ENCODE measurements at regions not wholly inside any gene's neighbourhood (a gene's known extent, or its start where the extent isn't known, plus 50 kb on each side); places are given as distances from the start of the nearest gene placed in this dataset.

- no peak for DNase-seq (ENCODE audit: low read depth in 1 of 2, low spot score in 1 of 2)
Measured at GRCh38 chr14:98298481-98299244, 973.3 kb downstream of the BCL11B start.

GRCh38 chr14:98301681-98302080 is 970.3 kb downstream of the BCL11B start:
- no peak for DNase-seq (ENCODE audit: low read depth in 1 of 2, low spot score in 1 of 2)

GRCh38 chr14:98304574-98304973 is 967.4 kb downstream of the BCL11B start:
- DNase-seq (ENCODE audit: low read depth in 1 of 2, low spot score in 1 of 2), result no peak

GRCh38 chr14:98309591-98309990 is 962.4 kb downstream of the BCL11B start:
- DNase-seq (ENCODE audit: low read depth in 1 of 2, low spot score in 1 of 2), result no peak

- DNase-seq (ENCODE audit: low read depth in 1 of 2, low spot score in 1 of 2), result no peak
Measured at GRCh38 chr14:98312006-98312405, 960.0 kb downstream of the BCL11B start.

GRCh38 chr14:98321841-98322240 is 950.2 kb downstream of the BCL11B start:
- DNase-seq (ENCODE audit: low read depth in 1 of 2, low spot score in 1 of 2), result no peak

GRCh38 chr14:98323836-98324235 is 948.2 kb downstream of the BCL11B start:
- no peak for DNase-seq (ENCODE audit: low read depth in 1 of 2, low spot score in 1 of 2)

GRCh38 chr14:98325761-98326160 is 946.2 kb downstream of the BCL11B start:
- no peak for DNase-seq (ENCODE audit: low read depth in 1 of 2, low spot score in 1 of 2)

GRCh38 chr14:98328496-98328895 is 943.5 kb downstream of the BCL11B start:
- no peak for DNase-seq (ENCODE audit: low read depth in 1 of 2, low spot score in 1 of 2)

GRCh38 chr14:98334186-98334585 is 937.8 kb downstream of the BCL11B start:
- no peak for DNase-seq (ENCODE audit: low read depth in 1 of 2, low spot score in 1 of 2)

- no peak for DNase-seq (ENCODE audit: low read depth in 1 of 2, low spot score in 1 of 2)
Measured at GRCh38 chr14:98341211-98341610, 930.8 kb downstream of the BCL11B start.

- no peak for DNase-seq (ENCODE audit: low read depth in 1 of 2, low spot score in 1 of 2)
Measured at GRCh38 chr14:98345161-98345560, 926.8 kb downstream of the BCL11B start.

- no peak for DNase-seq (ENCODE audit: low read depth in 1 of 2, low spot score in 1 of 2)
Measured at GRCh38 chr14:98347686-98348085, 924.3 kb downstream of the BCL11B start.

- DNase-seq (ENCODE audit: low read depth in 1 of 2, low spot score in 1 of 2), result no peak
Measured at GRCh38 chr14:98348505-98348904, 923.5 kb downstream of the BCL11B start.

GRCh38 chr14:98350213-98350612 is 921.8 kb downstream of the BCL11B start:
- DNase-seq (ENCODE audit: low read depth in 1 of 2, low spot score in 1 of 2), result no peak

- DNase-seq (ENCODE audit: low read depth in 1 of 2, low spot score in 1 of 2), result no peak
Measured at GRCh38 chr14:98364961-98365360, 907.0 kb downstream of the BCL11B start.

- no peak for DNase-seq (ENCODE audit: low read depth in 1 of 2, low spot score in 1 of 2)
Measured at GRCh38 chr14:98366429-98366828, 905.6 kb downstream of the BCL11B start.

GRCh38 chr14:98368221-98368620 is 903.8 kb downstream of the BCL11B start:
- DNase-seq (ENCODE audit: low read depth in 1 of 2, low spot score in 1 of 2), result no peak

GRCh38 chr14:98368916-98369315 is 903.1 kb downstream of the BCL11B start:
- no peak for DNase-seq (ENCODE audit: low read depth in 1 of 2, low spot score in 1 of 2)

GRCh38 chr14:98369344-98369743 is 902.7 kb downstream of the BCL11B start:
- no peak for DNase-seq (ENCODE audit: low read depth in 1 of 2, low spot score in 1 of 2)

GRCh38 chr14:98370352-98370751 is 901.6 kb downstream of the BCL11B start:
- no peak for DNase-seq (ENCODE audit: low read depth in 1 of 2, low spot score in 1 of 2)

- DNase-seq (ENCODE audit: low read depth in 1 of 2, low spot score in 1 of 2), result no peak
Measured at GRCh38 chr14:98371141-98371540, 900.9 kb downstream of the BCL11B start.

- no peak for DNase-seq (ENCODE audit: low read depth in 1 of 2, low spot score in 1 of 2)
Measured at GRCh38 chr14:98374136-98374535, 897.9 kb downstream of the BCL11B start.
